NCI-H2227 treated with DMSO at 0.1 percent for 48 hours (cell line): ENCODE measurements at regions not wholly inside any gene's neighbourhood (a gene's known extent, or its start where the extent isn't known, plus 50 kb on each side); places are given as distances from the start of the nearest gene placed in this dataset.
"Not testable (repeated sequence)": the region's sequence is repeated elsewhere in the genome, so short reads cannot be mapped to it uniquely, and the experiment has no call there.

Source experiments
- DNase-seq: peaks from one replicate; lab custom pipeline; 2025; lab: John Stamatoyannopoulos, UW

GRCh38 chr14:54010981-54011380 is 54.4 kb upstream of the BMP4 start:
- DNase-seq, result no peak

DNA sequence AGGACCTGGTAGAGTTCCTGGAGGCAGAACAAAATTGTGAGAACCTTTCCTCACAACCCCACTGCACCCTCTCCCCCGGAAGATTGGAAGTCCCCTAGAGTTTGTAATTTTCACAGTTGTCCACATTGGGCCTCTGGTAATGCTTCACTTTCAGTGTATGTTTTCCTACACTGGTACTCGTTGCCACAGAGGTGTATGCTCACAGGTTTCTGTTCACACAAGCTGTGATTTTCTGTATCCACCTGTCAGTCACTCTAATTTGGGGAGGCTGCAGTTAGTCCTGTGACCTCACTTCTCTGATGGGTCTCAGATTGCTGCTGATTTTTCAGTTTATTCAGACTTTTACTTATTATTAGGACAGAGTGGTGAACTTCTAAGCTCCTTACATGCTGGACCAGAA is 66.4 kb upstream of the BMP4 start:
- DNase-seq, result no peak

- DNase-seq, result no peak
Measured at GRCh38 chr14:54025661-54026060, 69.0 kb upstream of the BMP4 start.

DNA sequence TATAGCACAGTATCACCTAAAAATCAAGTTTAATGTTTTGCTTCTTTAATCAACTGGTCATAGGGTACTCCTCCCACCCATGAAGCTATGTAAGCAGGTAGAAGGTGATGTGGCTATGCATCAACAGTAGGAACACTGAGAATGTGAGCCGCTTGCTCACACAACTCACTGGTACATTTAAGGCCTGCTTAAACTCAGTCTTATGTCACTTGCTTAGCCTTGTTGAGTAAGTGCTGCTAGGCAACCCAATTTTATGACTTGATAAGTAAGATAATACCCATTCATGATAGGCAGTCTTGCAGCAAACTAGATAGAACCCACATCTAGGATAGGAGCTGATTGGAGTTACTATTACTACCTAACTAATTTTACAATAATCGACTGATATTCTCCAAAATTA is 70.0 kb upstream of the BMP4 start:
- DNase-seq, result no peak

- DNase-seq, result not testable (repeated sequence)
Measured at GRCh38 chr14:54030996-54031395, 74.4 kb upstream of the BMP4 start.

- not testable (repeated sequence) for DNase-seq
Measured at GRCh38 chr14:54033285-54033684, 76.7 kb upstream of the BMP4 start.

- no peak for DNase-seq
Measured at GRCh38 chr14:54038724-54039123, 82.1 kb upstream of the BMP4 start.

DNA sequence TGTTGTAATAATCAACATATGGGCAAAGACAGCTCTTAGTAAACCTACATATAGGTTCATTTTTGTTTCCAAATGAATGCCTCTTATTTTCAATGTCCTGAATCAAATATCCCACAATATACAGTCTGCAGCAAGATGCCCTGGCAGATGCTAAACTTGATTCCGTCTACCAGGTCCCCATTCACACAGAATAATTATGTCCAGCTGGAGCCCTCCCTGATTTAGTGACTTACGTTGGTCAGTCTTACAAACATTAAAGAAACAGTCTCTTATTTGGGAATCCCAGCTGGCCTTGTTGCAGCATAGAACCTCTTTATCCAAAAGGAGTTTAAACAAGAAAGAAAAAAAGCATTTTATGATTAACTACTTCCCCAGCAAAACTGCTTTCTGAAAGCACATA is 82.7 kb upstream of the BMP4 start:
- no peak for DNase-seq

DNA sequence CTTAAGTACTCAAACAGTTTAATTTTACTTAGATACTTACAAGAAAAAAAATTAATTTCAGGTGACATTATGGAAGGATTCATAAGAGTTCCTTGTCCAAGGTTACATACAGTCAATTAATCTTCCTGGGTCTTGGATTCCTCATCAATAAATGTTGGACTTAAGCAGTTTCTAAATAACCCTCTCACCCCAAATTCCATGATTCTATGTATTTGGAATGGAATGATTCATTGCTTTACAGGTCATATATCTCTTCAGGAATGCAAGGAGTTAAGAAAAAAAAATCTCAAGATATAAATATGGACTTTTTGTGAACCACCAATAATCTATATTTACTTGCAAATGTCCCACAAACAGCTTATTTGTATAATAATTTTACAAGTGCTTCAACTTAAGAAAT is 84.2 kb upstream of the BMP4 start:
- no peak for DNase-seq

GRCh38 chr14:54046250-54046649 is 89.6 kb upstream of the BMP4 start:
- DNase-seq, result no peak

- no peak for DNase-seq
Measured at GRCh38 chr14:54047645-54048308, 91.2 kb upstream of the BMP4 start.

DNA sequence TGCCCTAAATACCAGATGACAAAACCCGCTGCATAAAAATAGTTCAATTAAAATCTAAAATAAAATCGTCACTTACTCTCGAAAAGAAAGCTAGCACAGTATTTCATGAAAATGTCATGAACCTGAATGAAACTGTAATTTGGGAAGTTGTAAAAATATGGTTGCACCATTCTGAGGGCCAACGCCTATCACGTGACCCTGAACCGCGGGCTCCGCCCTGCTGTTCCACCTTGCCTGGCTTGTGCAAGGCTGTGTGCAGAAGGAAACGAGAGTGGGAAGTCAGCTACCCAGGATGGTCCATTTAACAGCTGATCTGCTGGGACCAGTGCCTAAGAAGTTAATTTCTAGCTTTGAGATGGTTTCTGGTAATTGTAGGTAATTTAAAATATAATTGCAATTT is 91.7 kb upstream of the BMP4 start:
- DNase-seq, result no peak

DNA sequence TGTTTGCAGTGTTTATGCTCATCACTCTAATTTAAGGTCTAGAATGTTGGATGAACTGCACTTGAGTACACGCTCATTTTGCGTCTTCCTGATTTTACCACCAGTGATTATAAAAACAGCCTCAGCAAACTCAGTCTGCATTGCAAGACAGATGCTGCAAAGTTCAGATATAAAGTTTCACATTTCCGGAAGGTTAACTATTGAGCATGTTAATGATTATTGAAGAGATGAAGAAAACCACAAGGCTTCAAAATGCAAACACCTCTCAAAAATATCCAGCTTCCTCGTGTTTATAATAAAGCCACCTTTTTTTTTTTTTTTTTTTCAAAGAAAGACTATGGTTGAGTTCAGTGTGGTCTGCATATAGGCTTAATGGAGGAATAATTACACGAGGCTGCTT is 92.1 kb upstream of the BMP4 start:
- DNase-seq, result no peak

GRCh38 chr14:54050759-54051158 is 94.1 kb upstream of the BMP4 start:
- no peak for DNase-seq

- DNase-seq, result no peak
Measured at GRCh38 chr14:54052696-54053385, 96.2 kb upstream of the BMP4 start.

DNA sequence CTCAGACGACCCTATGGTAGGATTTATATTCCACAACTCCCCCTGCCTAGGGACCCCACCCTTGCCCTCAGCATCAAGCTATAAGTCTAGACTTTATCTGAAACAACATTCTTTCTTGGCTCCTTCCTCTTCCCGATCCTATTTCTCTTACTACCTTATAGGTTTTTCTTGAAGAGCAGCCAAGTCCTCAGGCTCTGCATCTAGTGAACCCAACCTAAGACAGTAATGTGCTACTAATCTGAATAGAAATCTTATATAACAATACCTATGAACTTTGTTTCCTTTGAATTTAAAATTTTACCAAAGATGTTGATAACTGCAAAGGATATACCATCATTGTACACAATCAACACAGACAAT is 96.7 kb upstream of the BMP4 start:
- no peak for DNase-seq

DNA sequence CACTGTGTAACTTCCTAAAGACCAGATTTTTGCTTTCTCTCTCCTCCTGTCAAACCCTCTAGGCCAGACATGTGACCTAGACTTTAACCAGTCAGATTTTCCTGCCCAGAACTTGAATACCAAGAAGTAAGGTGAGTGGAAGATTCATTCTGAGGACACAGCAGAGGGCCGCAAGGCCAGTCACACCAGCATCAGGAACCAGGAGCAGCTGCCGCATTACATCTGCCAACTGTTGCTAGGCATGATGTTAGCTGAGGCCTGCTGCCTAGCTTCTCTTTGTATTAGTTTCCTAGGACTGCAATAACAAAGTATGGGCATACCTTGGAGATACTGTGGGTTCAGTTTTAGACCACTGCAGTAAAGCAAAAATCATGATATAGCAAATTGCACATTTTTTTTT is 101.9 kb upstream of the BMP4 start:
- DNase-seq, result no peak

GRCh38 chr14:54083549-54084239 is 127.1 kb upstream of the BMP4 start:
- no peak for DNase-seq

DNA sequence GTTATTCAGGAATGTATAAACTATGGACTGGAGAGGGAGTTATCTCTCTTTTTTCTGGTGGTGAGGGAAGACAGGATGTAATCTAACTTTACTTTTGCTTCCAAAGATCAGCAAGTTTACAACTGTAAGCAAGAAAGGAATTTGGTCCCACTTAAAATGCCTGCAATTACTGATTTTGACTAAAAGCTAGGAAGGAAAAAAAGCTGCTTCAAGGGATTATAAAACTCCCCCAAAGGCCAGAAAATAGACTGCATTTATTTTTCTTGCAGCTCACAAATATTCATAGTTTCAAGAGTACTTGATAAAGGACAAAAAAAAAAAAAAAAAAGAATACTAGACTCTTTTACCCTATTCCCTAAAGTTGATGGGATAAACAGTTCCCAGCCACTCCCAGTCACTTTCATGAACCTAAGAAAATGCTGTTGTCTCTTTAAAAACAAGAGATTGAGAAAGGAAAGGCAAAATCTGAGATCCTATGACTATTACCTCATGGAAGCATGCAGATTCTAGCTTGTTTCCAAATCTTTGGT is 128.7 kb upstream of the BMP4 start:
- no peak for DNase-seq

GRCh38 chr14:54085841-54086240 is 129.2 kb upstream of the BMP4 start:
- DNase-seq, result no peak

DNA sequence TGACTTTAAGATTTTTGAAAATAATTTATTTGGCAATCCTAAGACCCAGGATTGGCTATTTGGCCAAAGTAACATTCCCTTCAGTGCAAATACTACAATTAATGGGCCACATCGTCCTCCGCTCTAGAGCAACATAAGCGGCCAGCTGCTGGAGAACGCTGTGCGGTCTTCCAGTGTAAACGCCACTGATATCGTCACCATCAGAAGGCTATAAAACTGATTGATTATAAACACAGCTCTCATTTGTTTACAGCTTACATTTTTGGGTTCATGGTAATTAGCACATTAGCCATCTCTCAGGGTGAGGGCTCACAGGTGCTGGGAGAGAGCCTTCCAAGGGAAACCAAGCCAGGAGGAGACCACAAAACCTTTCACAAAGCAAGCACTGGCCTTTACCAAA is 130.1 kb upstream of the BMP4 start:
- no peak for DNase-seq

- DNase-seq, result no peak
Measured at GRCh38 chr14:54087376-54087775, 130.8 kb upstream of the BMP4 start.

- no peak for DNase-seq
Measured at GRCh38 chr14:54088271-54088670, 131.6 kb upstream of the BMP4 start.
